H1 (cell line): ENCODE measurements at regions not wholly inside any gene's neighbourhood (a gene's known extent, or its start where the extent isn't known, plus 50 kb on each side); places are given as distances from the start of the nearest gene placed in this dataset.

ENCODE experiments used
- CTCF ChIA-PET: fragments of 300-600 bp; sonication (Branson Sonifier 250); formaldehyde crosslinking; loops from one replicate; lab custom pipeline; 2021; ENCODE audit not compliant: partially characterized antibody; lab: Charles Lee
- POLR2A ChIA-PET: fragments of 300-600 bp; sonication (Branson Sonifier 250); formaldehyde crosslinking; loops from one replicate; lab custom pipeline; 2021; ENCODE audit warnings: inconsistent platforms; ENCODE audit not compliant: partially characterized antibody; lab: Charles Lee
- DNase-seq, 2 experiments: peaks; one replicate each; pipeline versions ENCODE4 v3.0.0 to v3.0.0-alpha.2; 2010 to 2022; ENCODE audit warnings: low spot score in 2 of 2, low read depth in 1 of 2, mixed read lengths in 1 of 2
- FAIRE-seq: peaks from 2 replicates; lab custom pipeline; 2011; peaks lifted over from hg19 to GRCh38; lab: Jason Lieb, UNC
- H2AFZ ChIP-seq: 2 replicates; pipeline ENCODE4 v1.8.1; 2012; ENCODE audit warnings: low read length, inconsistent platforms
- H2AK5ac ChIP-seq: 2 replicates; pipeline ENCODE4 v1.6.1; 2013; ENCODE audit warnings: low read depth, low read length
- H2BK120ac ChIP-seq: replicated peaks from 2 replicates; pipeline ENCODE3; 2013; ENCODE audit warnings: low read depth, low read length, inconsistent platforms
- H2BK12ac ChIP-seq: 2 replicates; pipeline ENCODE4 v1.6.1; 2013; ENCODE audit warnings: low read depth, low read length
- H2BK15ac ChIP-seq: 2 replicates; pipeline ENCODE4 v1.6.1; 2013; ENCODE audit warnings: low read length
- H2BK20ac ChIP-seq: 2 replicates; pipeline ENCODE4 v1.6.1; 2013; ENCODE audit warnings: low read length
- H2BK5ac ChIP-seq: 2 replicates; pipeline ENCODE4 v1.6.1; 2013; ENCODE audit warnings: low read depth, low read length
- H3K14ac ChIP-seq: 2 replicates; pipeline ENCODE4 v1.6.1; 2013; ENCODE audit warnings: inconsistent platforms; ENCODE audit not compliant: insufficient read length
- H3K18ac ChIP-seq: 2 replicates; pipeline ENCODE4 v1.6.1; 2013; ENCODE audit warnings: low read length; ENCODE audit errors: extremely low read depth
- H3K23ac ChIP-seq: 2 replicates; pipeline ENCODE4 v1.6.1; 2013; ENCODE audit warnings: inconsistent platforms; ENCODE audit not compliant: insufficient read length
- H3K23me2 ChIP-seq: 2 replicates; pipeline ENCODE4 v1.6.1; 2013; ENCODE audit warnings: low read depth, low read length
- H3K27ac ChIP-seq: 2 replicates; pipeline ENCODE4 v1.6.1; 2011; ENCODE audit warnings: low read depth, low read length, inconsistent platforms
- H3K27me3 ChIP-seq, 4 experiments: replicated peaks in 1 of 4; 1 replicate in 1 of 4; 2 replicates in 3 of 4; pipeline versions ENCODE4 v1.6.1 to v1.8.1; 2011 to 2013; ENCODE audit warnings: low read length in 3 of 4, mild to moderate bottlenecking in 3 of 4, inconsistent platforms in 2 of 4, mixed read lengths in 2 of 4, moderate library complexity in 1 of 4; ENCODE audit not compliant: control insufficient read depth in 3 of 4, insufficient read depth in 3 of 4; ENCODE audit errors: extremely low read depth in 1 of 4
- H3K36me3 ChIP-seq, 4 experiments: 2 replicates each; pipeline versions ENCODE4 v1.6.1 to v1.8.1; 2011 to 2013; ENCODE audit warnings: mild to moderate bottlenecking in 4 of 4, low read length in 3 of 4, moderate library complexity in 2 of 4, control low read depth in 1 of 4, inconsistent platforms in 1 of 4; ENCODE audit not compliant: insufficient read depth in 4 of 4, control insufficient read depth in 2 of 4
- H3K4ac ChIP-seq: replicated peaks from 2 replicates; pipeline ENCODE3; 2013; ENCODE audit warnings: low read length, low read depth, mixed read lengths, inconsistent platforms; ENCODE audit not compliant: insufficient read length
- H3K4me1 ChIP-seq, 4 experiments: replicated peaks in 1 of 4; 1 replicate in 1 of 4; 2 replicates in 3 of 4; pipeline versions ENCODE4 v1.6.1 to v1.8.1; 2011 to 2013; ENCODE audit warnings: low read length in 3 of 4, inconsistent platforms in 2 of 4, mixed read lengths in 1 of 4; ENCODE audit not compliant: insufficient read depth in 4 of 4, control insufficient read depth in 3 of 4
- H3K4me2 ChIP-seq, 2 experiments: 2 replicates each; pipeline versions ENCODE4 v1.6.1 to v1.8.1; 2011 to 2013; ENCODE audit warnings: low read depth in 2 of 2, low read length in 2 of 2, control low read depth in 1 of 2, inconsistent platforms in 1 of 2, mild to moderate bottlenecking in 1 of 2; ENCODE audit not compliant: insufficient read depth in 1 of 2
- H3K4me3 ChIP-seq, 4 experiments: fragments of 200-600, 300-600 bp in 1 of 4; sonication (generic), shearing (Covaris generic), sonication (Bioruptor Twin) in 1 of 4; 2 replicates each; pipeline versions ENCODE4 v1.5.1 to v1.8.1; 2011 to 2016; ENCODE audit warnings: low read length in 4 of 4, low read depth in 3 of 4, control low read depth in 2 of 4, inconsistent platforms in 2 of 4, mild to moderate bottlenecking in 2 of 4, mixed read lengths in 1 of 4, moderate library complexity in 1 of 4; ENCODE audit not compliant: insufficient read depth in 2 of 4; ENCODE audit errors: extremely low read depth in 1 of 4
- H3K56ac ChIP-seq: replicated peaks from 2 replicates; pipeline ENCODE3; 2013; ENCODE audit warnings: low read depth, mild to moderate bottlenecking, mixed read lengths, low read length, inconsistent platforms; ENCODE audit not compliant: insufficient read length
- H3K79me1 ChIP-seq: 2 replicates; pipeline ENCODE4 v1.6.1; 2013; ENCODE audit warnings: low read depth, low read length, control low read depth
- H3K79me2 ChIP-seq, 2 experiments: 2 replicates each; pipeline versions ENCODE4 v1.6.1 to v1.8.1; 2012 to 2013; ENCODE audit warnings: low read length in 2 of 2, mild to moderate bottlenecking in 2 of 2, inconsistent platforms in 1 of 2; ENCODE audit not compliant: insufficient read depth in 2 of 2, control insufficient read depth in 1 of 2
- H3K9ac ChIP-seq, 4 experiments: replicated peaks in 1 of 4; 1 replicate in 1 of 4; 2 replicates in 3 of 4; pipeline versions ENCODE4 v1.6.1 to v1.8.1; 2011 to 2013; ENCODE audit warnings: low read depth in 3 of 4, low read length in 3 of 4, control low read depth in 2 of 4, mild to moderate bottlenecking in 2 of 4, moderate library complexity in 2 of 4, inconsistent platforms in 1 of 4; ENCODE audit errors: extremely low read depth in 1 of 4
- H3K9me3 ChIP-seq, 2 experiments: 2 replicates each; pipeline versions ENCODE4 v1.6.1 to v1.8.1; 2012 to 2013; ENCODE audit warnings: mild to moderate bottlenecking in 2 of 2, moderate library complexity in 2 of 2, control low read depth in 1 of 2, inconsistent platforms in 1 of 2, low read depth in 1 of 2, low read length in 1 of 2, mixed read lengths in 1 of 2; ENCODE audit not compliant: insufficient read depth in 2 of 2
- H4K20me1 ChIP-seq, 2 experiments: replicated peaks in 1 of 2; 2 replicates each; pipeline versions ENCODE3 to v1.8.1; 2011 to 2013; ENCODE audit warnings: inconsistent platforms in 2 of 2, low read length in 2 of 2, mild to moderate bottlenecking in 1 of 2; ENCODE audit not compliant: insufficient read depth in 2 of 2, control insufficient read depth in 1 of 2
- H4K5ac ChIP-seq: 2 replicates; pipeline ENCODE4 v1.6.1; 2013; ENCODE audit warnings: low read length, low read depth, mixed read lengths, inconsistent platforms; ENCODE audit not compliant: insufficient read length
- H4K8ac ChIP-seq: 2 replicates; pipeline ENCODE4 v1.8.0; 2013; ENCODE audit warnings: mild to moderate bottlenecking, moderate library complexity, low read length, inconsistent platforms; ENCODE audit not compliant: insufficient read depth; ENCODE audit errors: extremely low read depth
- H4K91ac ChIP-seq: replicated peaks from 2 replicates; pipeline ENCODE3; 2013; ENCODE audit warnings: low read length, mixed read lengths, inconsistent platforms; ENCODE audit not compliant: insufficient read length
- ASH2L ChIP-seq: fragments of 200-600, 300-600 bp; sonication (generic); IDR thresholded peaks from one replicate; pipeline ENCODE4 v1.7.1; 2017; ENCODE audit warnings: low read length
- BCL11A ChIP-seq, 2 experiments: IDR thresholded peaks; one replicate each; pipeline ENCODE4 v1.6.1; 2011; ENCODE audit warnings: low read depth in 2 of 2, low read length in 2 of 2, mild to moderate bottlenecking in 2 of 2
- CBX5 ChIP-seq: fragments of 300-800, 300-1000 bp; sonication (generic); IDR thresholded peaks from 2 replicates; pipeline ENCODE4 v1.7.1; 2016; ENCODE audit warnings: antibody characterized with exemption, low read length, low read depth
- CBX8 ChIP-seq: fragments of 300-800, 300-1000 bp; sonication (generic); IDR thresholded peaks from 2 replicates; pipeline ENCODE4 v1.7.1; 2016; ENCODE audit warnings: low read depth, low read length, borderline replicate concordance
- CREB1 ChIP-seq: IDR thresholded peaks from 2 replicates; pipeline ENCODE4 v1.6.1; 2012; ENCODE audit warnings: inconsistent platforms
- CTBP2 ChIP-seq: IDR thresholded peaks from 2 replicates; pipeline ENCODE4 v1.7.0; 2011; ENCODE audit warnings: borderline replicate concordance, mild to moderate bottlenecking, moderate library complexity, mixed read lengths, low read length; ENCODE audit not compliant: insufficient read depth, insufficient read length
- KDM4A ChIP-seq: IDR thresholded peaks from one replicate; pipeline ENCODE4 v1.7.1; 2012; ENCODE audit warnings: low read depth, mild to moderate bottlenecking, moderate library complexity, low read length, inconsistent platforms; ENCODE audit not compliant: severe bottlenecking
- MAX ChIP-seq: IDR thresholded peaks from 2 replicates; pipeline ENCODE4 v1.6.1; 2012; ENCODE audit warnings: inconsistent platforms
- PHF8 ChIP-seq: fragments of 200-600 bp; sonication (generic); conservative IDR thresholded peaks from 2 replicates; pipeline ENCODE4 v1.7.1; 2012; ENCODE audit warnings: low read depth, mild to moderate bottlenecking, inconsistent platforms, low read length, moderate library complexity
- SIN3A ChIP-seq, 2 experiments: IDR thresholded peaks in 1 of 2; conservative IDR thresholded peaks in 1 of 2; 2 replicates each; pipeline ENCODE4 v1.6.1; 2011 to 2012; ENCODE audit warnings: low read length in 2 of 2, improper control_type of control experiment in 1 of 2, low read depth in 1 of 2, mild to moderate bottlenecking in 1 of 2
- SIRT6 ChIP-seq: IDR thresholded peaks from one replicate; pipeline ENCODE4 v1.7.1; 2012; ENCODE audit warnings: low read length, inconsistent platforms
- SP2 ChIP-seq: IDR thresholded peaks from 2 replicates; pipeline ENCODE4 v1.6.1; 2012; ENCODE audit warnings: mild to moderate bottlenecking, low read length, inconsistent platforms
- SRF ChIP-seq: IDR thresholded peaks from 2 replicates; pipeline ENCODE4 v1.6.1; 2011; ENCODE audit warnings: mild to moderate bottlenecking, low read depth, low read length, moderate library complexity
- YY1 ChIP-seq: IDR thresholded peaks from 2 replicates; pipeline ENCODE4 v1.6.1; 2011; ENCODE audit warnings: low read depth, mild to moderate bottlenecking, low read length
- WGBS, 2 experiments: shearing (Covaris generic) in 1 of 2; methylation state at CpG; one replicate each; pipeline versions ENCODE4 v1.1.6 to v1.1.7; 2013 to 2015; ENCODE audit warnings: low lambda C conversion rate in 2 of 2, mixed read lengths in 2 of 2, inconsistent platforms in 1 of 2, low coverage in 1 of 2, missing lambda C conversion rate in 1 of 2; ENCODE audit not compliant: insufficient replicate concordance in 2 of 2, insufficient coverage in 1 of 2, insufficient read length in 1 of 2; ENCODE audit errors: extremely low coverage in 1 of 2, missing lambda C conversion rate in 1 of 2; 5-methylcytosine and 5-hydroxymethylcytosine counted together

GRCh38 chr10:44743535-44743934 is 167.6 kb upstream of the TMEM72 start:
- H3K4me3 ChIP-seq, result no peak overlapping the region
- H3K36me3 ChIP-seq, result no peaks in the 10 kb centered on the region
- POLR2A ChIA-PET, result no interaction called here
- FAIRE-seq (no peak), DNase-seq (no peak)
- 68% methylated on average over 1 of the region's 1 CpG; no CpG with 5 or more reads in 1 of the 2 experiments for WGBS, 2 experiments
- H3K9me3 ChIP-seq, result no peaks in the 10 kb centered on the region
- no peak overlapping the region for H3K4ac ChIP-seq
- H4K20me1 ChIP-seq, result no peaks in the 10 kb centered on the region
- no peak overlapping the region for H2BK20ac ChIP-seq
- H3K27me3 ChIP-seq, result no peaks in the 10 kb centered on the region
- no peak overlapping the region for H4K91ac ChIP-seq
- no peak overlapping the region for H4K5ac ChIP-seq
- H2BK15ac ChIP-seq, result no peak overlapping the region
- H3K23ac ChIP-seq, result no peak overlapping the region
- H3K4me1 ChIP-seq, result no peaks in the 10 kb centered on the region
- H2AK5ac ChIP-seq, result no peak overlapping the region
- H2BK120ac ChIP-seq, result no peak overlapping the region
- no peak overlapping the region for H3K9ac ChIP-seq
- H3K23me2 ChIP-seq, result no peaks in the 10 kb centered on the region
- H2AFZ ChIP-seq, result no peak overlapping the region
- H3K27ac ChIP-seq, result no peak overlapping the region
- no peak overlapping the region for H2BK12ac ChIP-seq
- CTCF ChIA-PET, result interaction anchor here (0.8 kb wide), 1 partner anchor 9 kb away, joined by 3 read pairs; no protein-coding TSS in a partner anchor
- H3K14ac ChIP-seq, result no peak overlapping the region
- no peak overlapping the region for H2BK5ac ChIP-seq
- no peaks in the 10 kb centered on the region for H3K79me2 ChIP-seq
- no peak overlapping the region for H3K4me2 ChIP-seq
- H4K8ac ChIP-seq, result no peak overlapping the region
- H3K18ac ChIP-seq, result no peak overlapping the region
- H3K56ac ChIP-seq, result no peak overlapping the region
- H3K79me1 ChIP-seq, result no peaks in the 10 kb centered on the region
- TF ChIP-seq SP2, result no peak
- TF ChIP-seq ASH2L, result no peak
- no peak for TF ChIP-seq SIRT6
- TF ChIP-seq BCL11A (IDR thresholded peaks at IDR 0.05; ENCODE audit: low read depth in 2 of 2, low read length in 2 of 2), result no peak
- no peak for TF ChIP-seq PHF8
- no peak for TF ChIP-seq SRF
- TF ChIP-seq SIN3A (conservative IDR thresholded peaks at IDR 0.05 in 1 of 2, IDR thresholded peaks at IDR 0.05 in 1 of 2; ENCODE audit: low read depth in 1 of 2, low read length in 2 of 2), result no peak
- TF ChIP-seq KDM4A, result no peak
- no peak for TF ChIP-seq CREB1
- TF ChIP-seq CBX5, result no peak
- TF ChIP-seq MAX, result no peak
- TF ChIP-seq CTBP2, result no peak
- no peak for TF ChIP-seq CBX8
- TF ChIP-seq YY1, result no peak
